ENCODE measurements at regions not wholly inside any gene's neighbourhood (a gene's known extent, or its start where the extent isn't known, plus 50 kb on each side); places are given as distances from the start of the nearest gene placed in this dataset.

DNA sequence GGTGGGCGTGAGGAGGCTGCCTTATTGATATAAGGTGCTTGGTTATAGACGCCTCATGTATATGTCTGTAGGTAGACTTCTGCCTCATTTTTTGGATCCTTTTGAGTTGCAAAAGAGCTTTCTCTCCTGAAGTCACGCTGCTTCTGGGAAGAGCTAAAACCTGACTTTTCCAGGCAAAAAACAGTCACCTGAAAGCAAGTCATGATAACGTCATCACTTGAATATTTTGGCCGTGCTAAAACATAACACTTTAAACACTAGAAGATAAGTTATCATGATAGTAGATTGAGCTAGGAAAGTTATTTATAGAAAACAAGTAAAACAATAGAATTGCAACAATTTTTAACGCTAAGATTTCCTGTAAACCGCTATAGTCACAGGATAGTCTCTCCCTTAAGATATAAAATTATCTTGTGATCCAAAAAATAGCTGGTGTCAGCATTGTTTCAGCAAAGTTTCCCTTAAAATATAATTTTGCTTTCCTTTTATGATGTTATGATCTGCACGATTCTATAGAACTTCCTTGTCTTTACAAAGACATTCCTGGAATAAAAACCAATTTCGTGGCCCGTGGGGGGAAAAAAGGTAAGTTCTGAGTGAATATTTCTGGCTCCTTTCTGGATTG is 69.0 kb upstream of the AKAP12 start:
- intact Hi-C loops (cut with micrococcal nuclease), result no loop called here
- Histone ChIP-seq H3K79me2 (ENCODE audit: insufficient read depth, low read length) (no peaks in the 10 kb centered on the region), H3K4me2 (ENCODE audit: low read length) (no peak overlapping the region), H3K4me1 (ENCODE audit: control insufficient read depth in 1 of 2, insufficient read depth in 2 of 2, low read length in 2 of 2) (no peaks in the 10 kb centered on the region), H3K4me3 (replicated peaks in 1 of 2; ENCODE audit: low read depth in 1 of 2, low read length in 2 of 2) (no peak overlapping the region), H3K27ac (ENCODE audit: low read depth, low read length) (no peak overlapping the region), H3K27me3 (ENCODE audit: insufficient read depth, low read length) (no peaks in the 10 kb centered on the region), H3K9ac (ENCODE audit: low read length) (no peak overlapping the region), H2AFZ (ENCODE audit: low read depth, low read length, poor library complexity, severe bottlenecking) (no peak overlapping the region), H3K9me2 (ENCODE audit: insufficient read depth) (no peaks in the 10 kb centered on the region), H4K20me1 (ENCODE audit: insufficient read depth) (no peaks in the 10 kb centered on the region), H3K36me3 (ENCODE audit: control insufficient read depth in 1 of 2, insufficient read depth in 2 of 2, low read length in 2 of 2) (no peaks in the 10 kb centered on the region), H3K9me3 (ENCODE audit: control insufficient read depth in 1 of 2, insufficient read depth in 1 of 2, low read depth in 1 of 2, low read length in 2 of 2) (no peaks in the 10 kb centered on the region)
- ATAC-seq, result no peak
- ChIA-PET CTCF (no interaction called here), RAD21 (ENCODE audit: low non-redundant PET in 1 of 2, low total read pairs in 2 of 2, uncharacterized antibody in 2 of 2, unreplicated experiment in 2 of 2) (no interaction called here), POLR2A (no interaction called here)
- no peak for TF ChIP-seq POLR2AphosphoS5 (IDR thresholded peaks at IDR 0.05; ENCODE audit: low read depth, low read length)
- no peak for TF ChIP-seq EZH2phosphoT487 (IDR thresholded peaks at IDR 0.05; ENCODE audit: borderline replicate concordance)
- no peak for TF ChIP-seq ELF1 (IDR thresholded peaks at IDR 0.05; ENCODE audit: borderline replicate concordance, low read depth)
- TF ChIP-seq, protein P1, sequence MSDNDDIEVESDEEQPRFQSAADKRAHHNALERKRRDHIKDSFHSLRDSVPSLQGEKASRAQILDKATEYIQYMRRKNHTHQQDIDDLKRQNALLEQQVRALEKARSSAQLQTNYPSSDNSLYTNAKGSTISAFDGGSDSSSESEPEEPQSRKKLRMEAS (IDR thresholded peaks at IDR 0.05), result no peak
- TF ChIP-seq, protein P2, sequence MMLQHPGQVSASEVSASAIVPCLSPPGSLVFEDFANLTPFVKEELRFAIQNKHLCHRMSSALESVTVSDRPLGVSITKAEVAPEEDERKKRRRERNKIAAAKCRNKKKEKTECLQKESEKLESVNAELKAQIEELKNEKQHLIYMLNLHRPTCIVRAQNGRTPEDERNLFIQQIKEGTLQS (IDR thresholded peaks at IDR 0.05), result no peak
- TF ChIP-seq JUND (IDR thresholded peaks at IDR 0.05), result no peak
- TF ChIP-seq, protein P3, sequence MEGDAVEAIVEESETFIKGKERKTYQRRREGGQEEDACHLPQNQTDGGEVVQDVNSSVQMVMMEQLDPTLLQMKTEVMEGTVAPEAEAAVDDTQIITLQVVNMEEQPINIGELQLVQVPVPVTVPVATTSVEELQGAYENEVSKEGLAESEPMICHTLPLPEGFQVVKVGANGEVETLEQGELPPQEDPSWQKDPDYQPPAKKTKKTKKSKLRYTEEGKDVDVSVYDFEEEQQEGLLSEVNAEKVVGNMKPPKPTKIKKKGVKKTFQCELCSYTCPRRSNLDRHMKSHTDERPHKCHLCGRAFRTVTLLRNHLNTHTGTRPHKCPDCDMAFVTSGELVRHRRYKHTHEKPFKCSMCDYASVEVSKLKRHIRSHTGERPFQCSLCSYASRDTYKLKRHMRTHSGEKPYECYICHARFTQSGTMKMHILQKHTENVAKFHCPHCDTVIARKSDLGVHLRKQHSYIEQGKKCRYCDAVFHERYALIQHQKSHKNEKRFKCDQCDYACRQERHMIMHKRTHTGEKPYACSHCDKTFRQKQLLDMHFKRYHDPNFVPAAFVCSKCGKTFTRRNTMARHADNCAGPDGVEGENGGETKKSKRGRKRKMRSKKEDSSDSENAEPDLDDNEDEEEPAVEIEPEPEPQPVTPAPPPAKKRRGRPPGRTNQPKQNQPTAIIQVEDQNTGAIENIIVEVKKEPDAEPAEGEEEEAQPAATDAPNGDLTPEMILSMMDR (IDR thresholded peaks at IDR 0.05 in 2 of 3, conservative IDR thresholded peaks at IDR 0.05 in 1 of 3; ENCODE audit: borderline replicate concordance in 1 of 3, insufficient read depth in 1 of 3, low read depth in 2 of 3, low read length in 2 of 3), result no peak
- no peak for TF ChIP-seq EGR1 (IDR thresholded peaks at IDR 0.05; ENCODE audit: low read depth)
- no peak for TF ChIP-seq YY1 (IDR thresholded peaks at IDR 0.05; ENCODE audit: extremely low read depth, insufficient replicate concordance, low read depth, low read length)
- TF ChIP-seq POLR2A (IDR thresholded peaks at IDR 0.05; ENCODE audit: borderline replicate concordance, extremely low read depth, insufficient read depth, insufficient read length), result no peak
- no peak for TF ChIP-seq EZH2 (IDR thresholded peaks at IDR 0.05)
- TF ChIP-seq, protein P4, sequence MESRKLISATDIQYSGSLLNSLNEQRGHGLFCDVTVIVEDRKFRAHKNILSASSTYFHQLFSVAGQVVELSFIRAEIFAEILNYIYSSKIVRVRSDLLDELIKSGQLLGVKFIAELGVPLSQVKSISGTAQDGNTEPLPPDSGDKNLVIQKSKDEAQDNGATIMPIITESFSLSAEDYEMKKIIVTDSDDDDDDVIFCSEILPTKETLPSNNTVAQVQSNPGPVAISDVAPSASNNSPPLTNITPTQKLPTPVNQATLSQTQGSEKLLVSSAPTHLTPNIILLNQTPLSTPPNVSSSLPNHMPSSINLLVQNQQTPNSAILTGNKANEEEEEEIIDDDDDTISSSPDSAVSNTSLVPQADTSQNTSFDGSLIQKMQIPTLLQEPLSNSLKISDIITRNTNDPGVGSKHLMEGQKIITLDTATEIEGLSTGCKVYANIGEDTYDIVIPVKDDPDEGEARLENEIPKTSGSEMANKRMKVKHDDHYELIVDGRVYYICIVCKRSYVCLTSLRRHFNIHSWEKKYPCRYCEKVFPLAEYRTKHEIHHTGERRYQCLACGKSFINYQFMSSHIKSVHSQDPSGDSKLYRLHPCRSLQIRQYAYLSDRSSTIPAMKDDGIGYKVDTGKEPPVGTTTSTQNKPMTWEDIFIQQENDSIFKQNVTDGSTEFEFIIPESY (IDR thresholded peaks at IDR 0.05; ENCODE audit: extremely low read depth, insufficient replicate concordance, low read length), result no peak
- TF ChIP-seq RAD21 (IDR thresholded peaks at IDR 0.05; ENCODE audit: low read depth), result no peak
- TF ChIP-seq SIN3A (IDR thresholded peaks at IDR 0.05; ENCODE audit: low read depth), result no peak
- TF ChIP-seq ZFX (IDR thresholded peaks at IDR 0.05), result no peak
- TF ChIP-seq TCF7L2 (IDR thresholded peaks at IDR 0.05; ENCODE audit: borderline replicate concordance, extremely low read depth, insufficient read depth, insufficient read length), result no peak
- TF ChIP-seq, protein P5, sequence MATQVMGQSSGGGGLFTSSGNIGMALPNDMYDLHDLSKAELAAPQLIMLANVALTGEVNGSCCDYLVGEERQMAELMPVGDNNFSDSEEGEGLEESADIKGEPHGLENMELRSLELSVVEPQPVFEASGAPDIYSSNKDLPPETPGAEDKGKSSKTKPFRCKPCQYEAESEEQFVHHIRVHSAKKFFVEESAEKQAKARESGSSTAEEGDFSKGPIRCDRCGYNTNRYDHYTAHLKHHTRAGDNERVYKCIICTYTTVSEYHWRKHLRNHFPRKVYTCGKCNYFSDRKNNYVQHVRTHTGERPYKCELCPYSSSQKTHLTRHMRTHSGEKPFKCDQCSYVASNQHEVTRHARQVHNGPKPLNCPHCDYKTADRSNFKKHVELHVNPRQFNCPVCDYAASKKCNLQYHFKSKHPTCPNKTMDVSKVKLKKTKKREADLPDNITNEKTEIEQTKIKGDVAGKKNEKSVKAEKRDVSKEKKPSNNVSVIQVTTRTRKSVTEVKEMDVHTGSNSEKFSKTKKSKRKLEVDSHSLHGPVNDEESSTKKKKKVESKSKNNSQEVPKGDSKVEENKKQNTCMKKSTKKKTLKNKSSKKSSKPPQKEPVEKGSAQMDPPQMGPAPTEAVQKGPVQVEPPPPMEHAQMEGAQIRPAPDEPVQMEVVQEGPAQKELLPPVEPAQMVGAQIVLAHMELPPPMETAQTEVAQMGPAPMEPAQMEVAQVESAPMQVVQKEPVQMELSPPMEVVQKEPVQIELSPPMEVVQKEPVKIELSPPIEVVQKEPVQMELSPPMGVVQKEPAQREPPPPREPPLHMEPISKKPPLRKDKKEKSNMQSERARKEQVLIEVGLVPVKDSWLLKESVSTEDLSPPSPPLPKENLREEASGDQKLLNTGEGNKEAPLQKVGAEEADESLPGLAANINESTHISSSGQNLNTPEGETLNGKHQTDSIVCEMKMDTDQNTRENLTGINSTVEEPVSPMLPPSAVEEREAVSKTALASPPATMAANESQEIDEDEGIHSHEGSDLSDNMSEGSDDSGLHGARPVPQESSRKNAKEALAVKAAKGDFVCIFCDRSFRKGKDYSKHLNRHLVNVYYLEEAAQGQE (IDR thresholded peaks at IDR 0.05; ENCODE audit: low read depth), result no peak
- no peak for TF ChIP-seq CBX3 (IDR thresholded peaks at IDR 0.05; ENCODE audit: low read depth)
- TF ChIP-seq CEBPB (IDR thresholded peaks at IDR 0.05; ENCODE audit: low read depth), result no peak
- TF ChIP-seq SP1 (IDR thresholded peaks at IDR 0.05; ENCODE audit: low read depth), result no peak
- DNase-seq (ENCODE audit: low read depth, low spot score), result no peak
- no TSS peak for BruUV-seq (replicated peaks)

Data from HCT116 (cell line).